ENCODE measurements at regions not wholly inside any gene's neighbourhood (a gene's known extent, or its start where the extent isn't known, plus 50 kb on each side); places are given as distances from the start of the nearest gene placed in this dataset.

GRCh38 chr3:34758630-34759261 is 880.6 kb upstream of the ARPP21 start:
- H3K27ac ChIP-seq = no peak overlapping the region
- H3K4me3 ChIP-seq (ENCODE audit: low read depth, low read length) = no peak overlapping the region
- no peak for TF ChIP-seq CTCF (IDR thresholded peaks at IDR 0.05; ENCODE audit: low read depth, low read length, missing control alignments)
- H3K27me3 ChIP-seq (replicated peaks) = no peaks in the 10 kb centered on the region
- DNase-seq = no peak
- H3K36me3 ChIP-seq (replicated peaks) = no peaks in the 10 kb centered on the region
- in situ Hi-C loops (cut with HindIII; ENCODE audit: low pct_ligation_motif_present, low sequenced_read_pairs) = no loop called here

- no peaks in the 10 kb centered on the region for H3K27me3 ChIP-seq (replicated peaks)
- no peak for TF ChIP-seq CTCF (IDR thresholded peaks at IDR 0.05; ENCODE audit: low read depth, low read length, missing control alignments)
- no peak for DNase-seq
- no peaks in the 10 kb centered on the region for H3K36me3 ChIP-seq (replicated peaks)
- in situ Hi-C loops (cut with HindIII; ENCODE audit: low pct_ligation_motif_present, low sequenced_read_pairs) = no loop called here
- no peak overlapping the region for H3K27ac ChIP-seq
- H3K4me3 ChIP-seq (ENCODE audit: low read depth, low read length) = no peak overlapping the region
Measured at GRCh38 chr3:34777386-34777785, 861.9 kb upstream of the ARPP21 start.

GRCh38 chr3:34779092-34779491 is 860.2 kb upstream of the ARPP21 start:
- no peak overlapping the region for H3K4me3 ChIP-seq (ENCODE audit: low read depth, low read length)
- H3K27ac ChIP-seq = no peak overlapping the region
- H3K36me3 ChIP-seq (replicated peaks) = no peaks in the 10 kb centered on the region
- DNase-seq = no peak
- in situ Hi-C loops (cut with HindIII; ENCODE audit: low pct_ligation_motif_present, low sequenced_read_pairs) = no loop called here
- TF ChIP-seq CTCF (IDR thresholded peaks at IDR 0.05; ENCODE audit: low read depth, low read length, missing control alignments) = no peak
- no peaks in the 10 kb centered on the region for H3K27me3 ChIP-seq (replicated peaks)

- H3K36me3 ChIP-seq (replicated peaks) = no peaks in the 10 kb centered on the region
- DNase-seq = no peak
- in situ Hi-C loops (cut with HindIII; ENCODE audit: low pct_ligation_motif_present, low sequenced_read_pairs) = no loop called here
Measured at GRCh38 chr3:34780294-34780693, 859.0 kb upstream of the ARPP21 start.

GRCh38 chr3:34780973-34781372 is 858.4 kb upstream of the ARPP21 start:
- Histone ChIP-seq H3K27ac (peak overlapping the region; percentile 26), H3K4me3 (ENCODE audit: low read depth, low read length) (no peak overlapping the region), H3K27me3 (replicated peaks) (no peaks in the 10 kb centered on the region), H3K36me3 (replicated peaks) (no peaks in the 10 kb centered on the region)
- in situ Hi-C loops (cut with HindIII; ENCODE audit: low pct_ligation_motif_present, low sequenced_read_pairs) = no loop called here
- peak; percentile 22 for DNase-seq
- no peak for TF ChIP-seq CTCF (IDR thresholded peaks at IDR 0.05; ENCODE audit: low read depth, low read length, missing control alignments)

More at GRCh38 chr3:34780294-34780693, 859.0 kb upstream of the ARPP21 start:
- no peaks in the 10 kb centered on the region for H3K27me3 ChIP-seq (replicated peaks)
- TF ChIP-seq CTCF (IDR thresholded peaks at IDR 0.05; ENCODE audit: low read depth, low read length, missing control alignments) = no peak
- no peak overlapping the region for H3K4me3 ChIP-seq (ENCODE audit: low read depth, low read length)
- no peak overlapping the region for H3K27ac ChIP-seq

- Histone ChIP-seq H3K27ac (no peak overlapping the region), H3K4me3 (ENCODE audit: low read depth, low read length) (no peak overlapping the region), H3K36me3 (replicated peaks) (no peaks in the 10 kb centered on the region), H3K27me3 (replicated peaks) (no peaks in the 10 kb centered on the region)
- DNase-seq = no peak
- no peak for TF ChIP-seq CTCF (IDR thresholded peaks at IDR 0.05; ENCODE audit: low read depth, low read length, missing control alignments)
- in situ Hi-C loops (cut with HindIII; ENCODE audit: low pct_ligation_motif_present, low sequenced_read_pairs) = no loop called here
Measured at GRCh38 chr3:34782871-34783270, 856.5 kb upstream of the ARPP21 start.

All from brain microvascular endothelial cell (primary cell).